Activated CD4-positive, alpha-beta T cell treated with anti-CD3 and anti-CD28 coated beads, Interleukin-2, Interleukin-6, amounts not matched to agents 100 ng/mL and 50 ng/mL, durations not matched to agents 16 hours and 8 hours (primary cell): ENCODE measurements at regions not wholly inside any gene's neighbourhood (a gene's known extent, or its start where the extent isn't known, plus 50 kb on each side); places are given as distances from the start of the nearest gene placed in this dataset.

ENCODE experiments used
- DNase-seq: peaks from one replicate; pipeline ENCODE4 v3.0.0-alpha.2; 2020

- DNase-seq = no peak
Observed at GRCh38 chr7:18420748-18421147, 74.8 kb upstream of the HDAC9 start.

GRCh38 chr7:18421297-18422002 is 74.1 kb upstream of the HDAC9 start:
- no peak for DNase-seq

- DNase-seq = no peak
Observed at GRCh38 chr7:18425227-18425626, 70.3 kb upstream of the HDAC9 start.

GRCh38 chr7:18425838-18426445 is 69.6 kb upstream of the HDAC9 start:
- DNase-seq = no peak

- DNase-seq = no peak
Observed at GRCh38 chr7:18426564-18427226, 68.9 kb upstream of the HDAC9 start.

GRCh38 chr7:18429547-18429946 is 66.0 kb upstream of the HDAC9 start:
- DNase-seq = no peak

GRCh38 chr7:18430810-18431209 is 64.7 kb upstream of the HDAC9 start:
- DNase-seq = no peak

GRCh38 chr7:18434171-18434570 is 61.4 kb upstream of the HDAC9 start:
- DNase-seq = no peak

- no peak for DNase-seq
Observed at GRCh38 chr7:18437101-18437500, 58.4 kb upstream of the HDAC9 start.

GRCh38 chr7:18440934-18441333 is 54.6 kb upstream of the HDAC9 start:
- DNase-seq = no peak

GRCh38 chr7:18444826-18445225 is 50.7 kb upstream of the HDAC9 start:
- no peak for DNase-seq

- DNase-seq = no peak
Observed at GRCh38 chr7:18445483-18445882, 50.1 kb upstream of the HDAC9 start.
